HFF-Myc (cell line): ENCODE measurements at regions not wholly inside any gene's neighbourhood (a gene's known extent, or its start where the extent isn't known, plus 50 kb on each side); places are given as distances from the start of the nearest gene placed in this dataset.

Source experiments
- DNase-seq: peaks from one replicate; pipeline ENCODE4 v3.0.0-alpha.2; 2011; ENCODE audit warnings: low read depth; ENCODE audit errors: extremely low read depth
- H3K4me3 ChIP-seq: replicated peaks from 2 replicates; pipeline ENCODE4 v1.5.1; 2011; ENCODE audit warnings: low read depth, mild to moderate bottlenecking, control low read depth, low read length
- TF ChIP-seq, protein P1 (sequence below): IDR thresholded peaks from 2 replicates; pipeline ENCODE4 v1.5.1; 2012; ENCODE audit warnings: mild to moderate bottlenecking, low read depth, low read length, control low read depth; ENCODE audit errors: missing control alignments

GRCh38 chr5:34534523-34535103 is 121.5 kb upstream of the RAI14 start:
- peak; percentile 31 for DNase-seq
- H3K4me3 ChIP-seq: no peak overlapping the region
- TF ChIP-seq, protein P1, sequence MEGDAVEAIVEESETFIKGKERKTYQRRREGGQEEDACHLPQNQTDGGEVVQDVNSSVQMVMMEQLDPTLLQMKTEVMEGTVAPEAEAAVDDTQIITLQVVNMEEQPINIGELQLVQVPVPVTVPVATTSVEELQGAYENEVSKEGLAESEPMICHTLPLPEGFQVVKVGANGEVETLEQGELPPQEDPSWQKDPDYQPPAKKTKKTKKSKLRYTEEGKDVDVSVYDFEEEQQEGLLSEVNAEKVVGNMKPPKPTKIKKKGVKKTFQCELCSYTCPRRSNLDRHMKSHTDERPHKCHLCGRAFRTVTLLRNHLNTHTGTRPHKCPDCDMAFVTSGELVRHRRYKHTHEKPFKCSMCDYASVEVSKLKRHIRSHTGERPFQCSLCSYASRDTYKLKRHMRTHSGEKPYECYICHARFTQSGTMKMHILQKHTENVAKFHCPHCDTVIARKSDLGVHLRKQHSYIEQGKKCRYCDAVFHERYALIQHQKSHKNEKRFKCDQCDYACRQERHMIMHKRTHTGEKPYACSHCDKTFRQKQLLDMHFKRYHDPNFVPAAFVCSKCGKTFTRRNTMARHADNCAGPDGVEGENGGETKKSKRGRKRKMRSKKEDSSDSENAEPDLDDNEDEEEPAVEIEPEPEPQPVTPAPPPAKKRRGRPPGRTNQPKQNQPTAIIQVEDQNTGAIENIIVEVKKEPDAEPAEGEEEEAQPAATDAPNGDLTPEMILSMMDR: no peak

DNA sequence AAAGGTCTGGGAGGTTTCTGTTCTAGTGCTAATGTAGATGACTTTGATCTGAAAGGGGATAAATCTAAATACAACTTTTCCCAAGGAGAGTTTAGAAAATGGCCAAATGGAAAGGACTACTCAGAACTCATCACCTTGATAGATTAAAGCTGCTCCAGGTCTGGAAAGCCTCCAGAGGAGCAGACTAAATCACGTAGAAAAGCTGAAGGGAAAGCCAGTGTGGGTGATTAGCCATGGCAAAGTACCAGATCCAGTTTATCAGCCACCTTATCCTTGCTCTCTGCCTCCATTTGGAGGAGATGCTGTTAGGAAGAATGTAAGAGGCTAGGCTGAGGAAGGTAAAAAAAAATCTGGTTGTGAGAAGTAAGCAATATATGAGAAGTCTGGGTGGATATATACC is 120.7 kb upstream of the RAI14 start:
- TF ChIP-seq, protein P1: no peak
- no peak for DNase-seq
- no peak overlapping the region for H3K4me3 ChIP-seq

DNA sequence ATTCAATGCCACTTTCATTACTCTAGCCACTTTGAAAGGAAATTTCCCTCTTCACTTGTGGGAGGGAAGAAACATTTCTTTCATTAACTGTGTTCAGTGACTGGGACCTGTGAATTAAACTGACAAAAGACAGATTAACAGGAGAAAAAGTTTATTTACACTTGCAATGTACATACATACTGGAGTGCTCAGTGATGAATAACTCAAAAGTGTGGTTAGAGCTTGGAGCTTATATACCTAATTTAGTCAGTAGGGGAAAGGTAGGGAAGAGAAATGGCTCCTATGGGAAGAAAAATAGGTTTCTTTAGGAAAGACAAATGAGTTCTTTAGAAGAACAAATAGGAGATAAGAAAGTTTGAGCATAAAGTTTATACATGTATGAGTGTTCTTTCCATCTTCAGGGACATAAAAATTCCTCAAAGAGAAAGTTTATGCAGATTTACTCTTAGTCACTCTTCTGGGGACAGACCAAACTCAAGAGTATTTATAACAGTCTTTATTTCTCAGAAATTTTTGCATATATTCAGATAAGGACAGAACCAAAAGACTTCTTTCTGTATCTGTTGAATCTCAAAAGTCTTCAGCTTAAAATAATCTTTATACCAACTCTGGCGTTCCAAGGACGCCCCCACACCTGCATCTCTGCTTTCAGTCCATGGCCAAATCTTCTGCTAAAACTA is 120.0 kb upstream of the RAI14 start:
- no peak for DNase-seq
- H3K4me3 ChIP-seq: no peak overlapping the region
- TF ChIP-seq, protein P1: no peak

DNA sequence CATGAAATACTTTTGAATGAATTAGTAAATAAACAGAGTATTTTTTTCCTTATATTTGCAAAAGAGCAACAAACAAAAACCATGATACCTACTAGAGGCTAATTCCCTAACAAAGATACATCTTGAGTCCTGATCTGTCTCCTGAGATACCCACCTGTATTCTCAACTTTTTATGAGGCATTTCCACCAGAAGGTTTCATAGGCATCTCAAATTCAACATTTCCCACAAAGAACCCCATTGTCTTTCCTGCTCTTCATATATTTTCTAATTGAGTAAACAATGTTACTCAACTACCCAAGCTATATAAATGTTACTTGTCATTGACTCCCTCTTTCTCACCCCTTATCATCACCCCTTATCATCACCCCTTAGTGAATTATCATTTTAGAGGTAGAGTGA is 119.4 kb upstream of the RAI14 start:
- TF ChIP-seq, protein P1: no peak
- no peak for DNase-seq

DNA sequence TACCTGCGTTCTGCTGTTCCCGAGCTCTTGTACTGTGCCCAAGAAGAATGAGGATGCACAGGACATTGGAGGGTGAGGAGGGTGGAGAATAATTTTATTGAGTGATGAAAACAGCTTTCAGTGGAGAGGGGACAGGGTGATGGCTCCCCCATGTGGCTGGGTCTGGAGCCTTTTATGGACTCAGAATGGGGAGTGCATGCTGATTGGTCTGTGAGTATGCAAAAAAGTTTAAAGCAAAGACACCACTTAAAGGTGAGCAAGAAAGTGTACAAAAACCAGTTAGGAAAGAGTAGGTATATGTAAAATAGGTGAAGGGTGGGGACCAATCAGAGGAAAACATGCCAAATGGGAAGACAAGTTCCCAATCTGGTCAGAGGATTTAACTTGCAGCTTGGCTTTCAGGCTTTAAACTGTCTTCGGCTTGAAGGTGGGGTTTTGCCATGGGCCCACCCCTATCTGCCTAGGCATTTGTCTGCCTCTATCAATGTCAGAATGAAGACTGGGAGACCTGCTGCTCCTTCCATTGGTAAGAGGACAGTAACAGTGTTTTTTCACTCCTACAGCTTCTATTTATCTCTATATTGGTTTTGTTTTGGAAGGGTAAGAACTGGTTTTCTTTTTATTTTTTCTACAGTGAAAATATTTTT is 118.0 kb upstream of the RAI14 start:
- no peak for DNase-seq
- no peak overlapping the region for H3K4me3 ChIP-seq
- TF ChIP-seq, protein P1: peak; percentile 50

More for the DNA sequence above, 119.4 kb upstream of the RAI14 start:
- H3K4me3 ChIP-seq: no peak overlapping the region

- H3K4me3 ChIP-seq: no peak overlapping the region
- TF ChIP-seq, protein P1: no peak
- DNase-seq: no peak
Observed at GRCh38 chr5:34539183-34539582, 116.9 kb upstream of the RAI14 start.
